ENCODE measurements at regions not wholly inside any gene's neighbourhood (a gene's known extent, or its start where the extent isn't known, plus 50 kb on each side); places are given as distances from the start of the nearest gene placed in this dataset.

GRCh38 chr2:62314291-62314690 is 118.4 kb downstream of the B3GNT2 start:
- no peaks in the 10 kb centered on the region for H4K20me1 ChIP-seq (ENCODE audit: insufficient read depth, low read length)
- H3K9ac ChIP-seq (ENCODE audit: low read length): no peak overlapping the region
- H3K27ac ChIP-seq (ENCODE audit: low read depth, low read length, poor library complexity, severe bottlenecking): no peak overlapping the region
- no peaks in the 10 kb centered on the region for H3K27me3 ChIP-seq (ENCODE audit: insufficient read depth, low read length)
- 0 out of 2 replicates have a peak overlapping the region, but pooled peaks have one; percentile 34 for H3K4me2 ChIP-seq (ENCODE audit: low read length)
- H3K79me2 ChIP-seq (ENCODE audit: insufficient read depth, low read length): no peaks in the 10 kb centered on the region
- no peak overlapping the region for H3K4me3 ChIP-seq (ENCODE audit: low read depth, low read length, poor library complexity, severe bottlenecking)
- no peaks in the 10 kb centered on the region for H3F3A ChIP-seq (ENCODE audit: insufficient read depth, low read length)
- H3K9me2 ChIP-seq (ENCODE audit: low read depth, low read length): no peaks in the 10 kb centered on the region
- H3K9me3 ChIP-seq (ENCODE audit: low read length): no peaks in the 10 kb centered on the region
- TF ChIP-seq, protein P1, sequence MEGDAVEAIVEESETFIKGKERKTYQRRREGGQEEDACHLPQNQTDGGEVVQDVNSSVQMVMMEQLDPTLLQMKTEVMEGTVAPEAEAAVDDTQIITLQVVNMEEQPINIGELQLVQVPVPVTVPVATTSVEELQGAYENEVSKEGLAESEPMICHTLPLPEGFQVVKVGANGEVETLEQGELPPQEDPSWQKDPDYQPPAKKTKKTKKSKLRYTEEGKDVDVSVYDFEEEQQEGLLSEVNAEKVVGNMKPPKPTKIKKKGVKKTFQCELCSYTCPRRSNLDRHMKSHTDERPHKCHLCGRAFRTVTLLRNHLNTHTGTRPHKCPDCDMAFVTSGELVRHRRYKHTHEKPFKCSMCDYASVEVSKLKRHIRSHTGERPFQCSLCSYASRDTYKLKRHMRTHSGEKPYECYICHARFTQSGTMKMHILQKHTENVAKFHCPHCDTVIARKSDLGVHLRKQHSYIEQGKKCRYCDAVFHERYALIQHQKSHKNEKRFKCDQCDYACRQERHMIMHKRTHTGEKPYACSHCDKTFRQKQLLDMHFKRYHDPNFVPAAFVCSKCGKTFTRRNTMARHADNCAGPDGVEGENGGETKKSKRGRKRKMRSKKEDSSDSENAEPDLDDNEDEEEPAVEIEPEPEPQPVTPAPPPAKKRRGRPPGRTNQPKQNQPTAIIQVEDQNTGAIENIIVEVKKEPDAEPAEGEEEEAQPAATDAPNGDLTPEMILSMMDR (IDR thresholded peaks at IDR 0.05; ENCODE audit: low read length): no peak
- TF ChIP-seq EZH2 (IDR thresholded peaks at IDR 0.05; ENCODE audit: borderline replicate concordance, low read length): no peak
- no peak overlapping the region for H2AFZ ChIP-seq (ENCODE audit: low read length)
- peaks cover 28% of the 10 kb centered on the region for H3K4me1 ChIP-seq (ENCODE audit: insufficient read depth, low read length, severe bottlenecking)
- no peaks in the 10 kb centered on the region for H3K36me3 ChIP-seq (ENCODE audit: insufficient read depth, low read length)

- Histone ChIP-seq H3K9ac (ENCODE audit: low read length) (no peak overlapping the region), H3K36me3 (ENCODE audit: insufficient read depth, low read length) (no peaks in the 10 kb centered on the region), H3K79me2 (ENCODE audit: insufficient read depth, low read length) (no peaks in the 10 kb centered on the region), H3K9me2 (ENCODE audit: low read depth, low read length) (no peaks in the 10 kb centered on the region), H4K20me1 (ENCODE audit: insufficient read depth, low read length) (no peaks in the 10 kb centered on the region), H2AFZ (ENCODE audit: low read length) (no peak overlapping the region), H3K4me1 (ENCODE audit: insufficient read depth, low read length, severe bottlenecking) (peaks cover 26% of the 10 kb centered on the region), H3K27ac (ENCODE audit: low read depth, low read length, poor library complexity, severe bottlenecking) (no peak overlapping the region), H3F3A (ENCODE audit: insufficient read depth, low read length) (no peaks in the 10 kb centered on the region), H3K9me3 (ENCODE audit: low read length) (no peaks in the 10 kb centered on the region), H3K27me3 (ENCODE audit: insufficient read depth, low read length) (no peaks in the 10 kb centered on the region), H3K4me2 (ENCODE audit: low read length) (peak overlapping the region; percentile 34; the same call in 1 of the 2 replicates), H3K4me3 (ENCODE audit: low read depth, low read length, poor library complexity, severe bottlenecking) (no peak overlapping the region)
- TF ChIP-seq, protein P1 (IDR thresholded peaks at IDR 0.05; ENCODE audit: low read length): no peak
- no peak for TF ChIP-seq EZH2 (IDR thresholded peaks at IDR 0.05; ENCODE audit: borderline replicate concordance, low read length)
Measured at GRCh38 chr2:62313449-62314227, 117.7 kb downstream of the B3GNT2 start.

DNA sequence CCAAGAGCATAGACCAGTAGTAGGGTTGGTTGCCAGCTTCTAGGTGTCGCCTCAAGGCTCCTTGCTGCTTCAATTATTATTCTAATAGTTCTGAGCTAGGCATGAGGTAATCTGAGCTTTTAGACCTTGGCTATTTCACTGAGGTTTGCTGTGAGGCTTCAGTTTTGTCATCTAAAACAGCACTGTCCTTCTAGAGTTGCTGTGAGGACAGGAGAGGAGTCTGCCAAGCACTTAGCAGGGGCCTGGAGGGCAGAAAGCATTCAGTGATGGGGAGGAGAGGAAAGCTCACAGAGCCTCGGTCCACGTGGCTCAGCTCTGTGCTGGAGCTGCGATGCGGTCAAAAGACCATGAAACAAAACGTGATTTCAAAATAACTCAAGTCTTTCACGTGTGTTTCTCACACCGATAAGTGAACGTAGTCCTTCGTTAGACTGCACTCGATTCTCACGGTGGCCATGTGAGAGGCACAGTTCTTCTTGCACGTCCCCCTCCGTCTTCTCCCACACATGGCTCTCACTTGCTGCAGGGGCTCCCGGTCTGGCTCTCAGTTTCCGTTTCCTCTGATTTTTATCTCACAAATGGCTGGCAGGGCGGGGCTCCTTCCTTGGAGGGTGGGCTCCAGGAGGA is 113.7 kb downstream of the B3GNT2 start:
- Histone ChIP-seq H4K20me1 (ENCODE audit: insufficient read depth, low read length) (no peaks in the 10 kb centered on the region), H3K36me3 (ENCODE audit: insufficient read depth, low read length) (no peaks in the 10 kb centered on the region), H3K27ac (ENCODE audit: low read depth, low read length, poor library complexity, severe bottlenecking) (no peak overlapping the region), H3K4me2 (ENCODE audit: low read length) (peak overlapping the region; percentile 35; the same call in 1 of the 2 replicates), H3K9ac (ENCODE audit: low read length) (peak overlapping the region; percentile 0; the same call in 1 of the 2 replicates), H3K9me3 (ENCODE audit: low read length) (no peaks in the 10 kb centered on the region), H3K9me2 (ENCODE audit: low read depth, low read length) (no peaks in the 10 kb centered on the region), H3K4me3 (ENCODE audit: low read depth, low read length, poor library complexity, severe bottlenecking) (no peak overlapping the region), H3K4me1 (ENCODE audit: insufficient read depth, low read length, severe bottlenecking) (peaks cover 56% of the 10 kb centered on the region), H3F3A (ENCODE audit: insufficient read depth, low read length) (no peaks in the 10 kb centered on the region), H3K27me3 (ENCODE audit: insufficient read depth, low read length) (no peaks in the 10 kb centered on the region), H3K79me2 (ENCODE audit: insufficient read depth, low read length) (no peaks in the 10 kb centered on the region), H2AFZ (ENCODE audit: low read length) (peak overlapping the region; percentile 28; the same call in 1 of the 2 replicates)
- TF ChIP-seq, protein P1 (IDR thresholded peaks at IDR 0.05; ENCODE audit: low read length): no peak
- TF ChIP-seq EZH2 (IDR thresholded peaks at IDR 0.05; ENCODE audit: borderline replicate concordance, low read length): no peak

All from OCI-LY1 (cell line).